HG03565 (cell line): ENCODE measurements at regions not wholly inside any gene's neighbourhood (a gene's known extent, or its start where the extent isn't known, plus 50 kb on each side); places are given as distances from the start of the nearest gene placed in this dataset.
A peak's percentile ranks its signal among the peaks of the same experiment; 100 is the strongest.
"Not testable (repeated sequence)": the region's sequence is repeated elsewhere in the genome, so short reads cannot be mapped to it uniquely, and the experiment has no call there.

Source experiments
- ATAC-seq: cut with Tn5 transposase; IDR thresholded peaks from one replicate; pipeline ENCODE4 v1.9.1; 2021; ENCODE audit warnings: mild to moderate bottlenecking, moderate library complexity; ENCODE audit not compliant: unreplicated experiment

- no peak for ATAC-seq
These were observed 162.6 kb upstream of the AGR3 start for GRCh38 chr7:17044396-17044795.

GRCh38 chr7:17044861-17045260 is 163.1 kb upstream of the AGR3 start:
- no peak for ATAC-seq

- ATAC-seq: no peak
These were observed 164.5 kb upstream of the AGR3 start for GRCh38 chr7:17046259-17046658.

- no peak for ATAC-seq
These were observed 164.9 kb upstream of the AGR3 start for GRCh38 chr7:17046666-17047065.

- ATAC-seq: not testable (repeated sequence)
These were observed 171.4 kb upstream of the AGR3 start for GRCh38 chr7:17053164-17053563.

GRCh38 chr7:17054206-17054605 is 172.4 kb upstream of the AGR3 start:
- ATAC-seq: no peak

- ATAC-seq: no peak
These were observed 173.1 kb upstream of the AGR3 start for GRCh38 chr7:17054836-17055235.

GRCh38 chr7:17055596-17055995 is 173.8 kb upstream of the AGR3 start:
- no peak for ATAC-seq

- ATAC-seq: no peak
These were observed 174.8 kb upstream of the AGR3 start for GRCh38 chr7:17056491-17057142.

- ATAC-seq: no peak
These were observed 175.3 kb upstream of the AGR3 start for GRCh38 chr7:17057143-17057509.

- ATAC-seq: no peak
These were observed 176.8 kb upstream of the AGR3 start for GRCh38 chr7:17058568-17058967.

GRCh38 chr7:17060051-17060450 is 178.3 kb upstream of the AGR3 start:
- no peak for ATAC-seq

- ATAC-seq: no peak
These were observed 179.7 kb upstream of the AGR3 start for GRCh38 chr7:17061443-17061842.

- ATAC-seq: no peak
These were observed 180.6 kb upstream of the AGR3 start for GRCh38 chr7:17062151-17063044.

GRCh38 chr7:17063045-17063383 is 181.2 kb upstream of the AGR3 start:
- no peak for ATAC-seq

GRCh38 chr7:17067691-17068090 is 185.9 kb upstream of the AGR3 start:
- no peak for ATAC-seq

GRCh38 chr7:17069146-17069545 is 187.4 kb upstream of the AGR3 start:
- peak; percentile 39 for ATAC-seq

GRCh38 chr7:17070231-17070708 is 188.5 kb upstream of the AGR3 start:
- ATAC-seq: no peak

GRCh38 chr7:17071866-17072265 is 190.1 kb upstream of the AGR3 start:
- peak; percentile 55 for ATAC-seq

- no peak for ATAC-seq
These were observed 193.9 kb upstream of the AGR3 start for GRCh38 chr7:17075601-17076255.

- no peak for ATAC-seq
These were observed 196.5 kb upstream of the AGR3 start for GRCh38 chr7:17078298-17078697.
